Right ventricle myocardium superior (tissue), 1 donor: ENCODE measurements at regions not wholly inside any gene's neighbourhood (a gene's known extent, or its start where the extent isn't known, plus 50 kb on each side); places are given as distances from the start of the nearest gene placed in this dataset.
"Not testable (repeated sequence)": the region's sequence is repeated elsewhere in the genome, so short reads cannot be mapped to it uniquely, and the experiment has no call there.

Experiments used
- ATAC-seq: fragments of 200-7000 bp; cut with Tn5 transposase; one replicate; pipeline ENCODE4 v1.9.1; 2020; ENCODE audit warnings: mild to moderate bottlenecking; ENCODE audit not compliant: poor library complexity
- DNase-seq: peaks from one replicate; pipeline ENCODE4 v3.0.0-alpha.2; 2020
- intact Hi-C: fragments of 100-400 bp; cut with DNase I; formaldehyde crosslinking; loops from one replicate; pipeline ENCODE4 v1.11.2; 2022
- donor health status: DM: no; HTN: yes; CAD: no; lungs with severe emphysema.

DNA sequence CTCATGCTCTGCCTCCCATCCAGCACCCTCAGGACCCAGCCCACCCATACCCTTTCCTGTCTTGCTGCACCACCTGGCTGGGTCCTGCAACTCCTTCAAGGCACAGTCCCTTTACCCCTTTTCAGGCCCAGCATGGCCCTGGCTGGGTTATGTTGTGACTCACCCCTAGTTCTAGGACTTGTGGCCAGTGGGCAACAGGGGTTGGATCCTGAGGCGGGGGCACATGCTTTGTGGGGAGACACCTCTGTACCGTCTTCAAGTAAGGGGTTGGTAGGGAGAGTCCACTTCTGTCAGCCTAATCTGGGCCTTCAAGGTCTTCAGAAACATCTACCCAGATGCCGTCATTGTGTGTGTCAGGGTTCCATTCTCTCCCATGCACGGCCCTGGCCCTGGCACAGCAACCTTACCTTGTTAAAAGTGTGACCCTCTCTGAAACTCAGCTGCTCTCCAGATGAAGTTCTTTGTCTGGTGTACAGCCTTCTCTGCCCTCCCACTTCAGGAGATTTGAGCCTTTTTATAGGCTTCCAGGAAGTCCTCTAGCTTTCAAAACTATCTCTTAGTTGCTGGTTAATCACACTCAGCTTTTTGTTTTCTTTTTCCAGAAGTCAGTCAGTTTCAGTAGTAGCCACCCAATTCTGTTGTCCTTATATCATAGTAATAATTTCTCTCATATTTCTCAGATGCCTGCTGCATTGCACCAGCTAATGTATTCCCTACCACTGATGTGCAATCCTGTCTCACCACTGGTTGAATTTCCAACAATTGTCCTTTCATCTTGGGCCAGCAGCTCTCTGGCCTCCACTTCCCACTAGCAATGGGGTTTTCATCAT, 107.3 kb downstream of the NRN1 start:
- no peak for ATAC-seq
- no peak for DNase-seq
- intact Hi-C loops = no loop called here

DNA sequence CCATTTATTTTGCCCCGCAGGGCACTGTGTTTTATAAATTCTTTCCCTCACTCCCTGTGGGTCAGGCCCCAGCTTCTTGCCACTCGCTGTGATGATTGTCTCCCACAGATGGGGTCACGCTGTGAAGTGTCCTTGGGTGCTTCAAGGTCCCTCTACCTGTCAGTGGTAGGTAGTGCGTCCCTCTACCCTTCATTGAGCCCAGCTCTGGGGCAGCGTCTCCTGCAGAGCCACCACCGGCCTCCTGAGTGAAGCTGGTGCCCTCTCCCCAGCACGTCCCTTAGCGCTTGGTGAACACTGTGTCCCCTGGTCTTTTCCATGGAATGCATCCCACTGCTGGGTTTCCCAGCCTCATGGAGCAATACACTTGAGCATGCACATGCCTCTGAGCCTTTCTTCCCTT, 108.2 kb downstream of the NRN1 start:
- ATAC-seq = no peak
- no peak for DNase-seq
- intact Hi-C loops = no loop called here

DNA sequence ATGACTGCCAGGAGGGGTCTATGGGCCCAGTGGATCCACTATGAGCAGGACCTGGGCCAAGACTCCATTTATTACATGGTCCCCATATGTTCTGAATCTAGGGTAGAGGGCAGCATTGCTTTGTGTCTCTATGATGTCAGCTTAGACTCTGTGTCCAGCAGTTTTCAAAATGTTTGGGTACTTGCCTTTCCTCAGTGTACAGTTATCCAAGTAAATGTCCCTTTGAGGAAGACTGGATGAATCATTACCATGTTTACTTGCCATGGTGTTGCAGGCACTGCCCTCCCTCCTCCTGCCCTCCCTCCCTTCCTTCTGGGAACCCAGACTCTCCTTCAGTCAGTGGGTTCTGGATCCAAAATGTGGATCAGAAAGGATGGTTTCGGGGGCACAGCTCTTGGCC, 108.6 kb downstream of the NRN1 start:
- DNase-seq (no peak), ATAC-seq (no peak)
- intact Hi-C loops = no loop called here

DNA sequence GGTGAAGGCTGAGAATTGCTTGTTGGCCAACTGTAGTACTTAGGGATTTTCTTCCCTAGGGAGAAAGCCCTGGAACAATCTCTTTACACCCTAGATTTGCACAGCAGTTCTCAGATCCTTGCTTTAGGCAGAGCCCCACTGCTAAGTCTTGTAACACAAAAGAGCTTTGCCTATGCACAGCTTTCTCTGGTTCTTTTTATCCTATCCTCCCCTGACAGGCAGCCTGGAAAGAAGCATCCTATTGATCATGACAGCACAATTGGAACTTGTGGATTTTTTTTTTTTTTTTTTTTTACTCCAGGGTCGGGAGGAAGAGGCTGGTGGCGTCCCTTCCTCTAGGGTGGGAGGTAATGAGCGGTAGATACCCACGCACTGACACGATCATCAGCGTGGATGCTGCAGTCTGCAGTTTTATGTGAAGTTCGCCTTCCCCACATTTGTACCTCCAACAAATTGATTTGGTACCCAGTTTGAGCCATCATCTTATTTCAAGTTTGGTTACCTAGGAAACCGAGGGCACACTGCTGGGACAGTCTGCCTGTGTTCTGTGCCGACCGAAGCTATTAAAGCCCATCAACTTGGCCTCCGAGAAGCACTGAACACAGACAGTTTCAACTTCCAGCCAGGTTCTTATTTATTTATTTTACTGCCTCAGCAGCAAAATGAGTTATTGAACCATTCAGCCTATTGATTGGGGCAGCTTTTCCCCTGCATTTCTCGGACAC, 110.1 kb downstream of the NRN1 start:
- DNase-seq (no peak), ATAC-seq (no peak)
- intact Hi-C loops = no loop called here

DNA sequence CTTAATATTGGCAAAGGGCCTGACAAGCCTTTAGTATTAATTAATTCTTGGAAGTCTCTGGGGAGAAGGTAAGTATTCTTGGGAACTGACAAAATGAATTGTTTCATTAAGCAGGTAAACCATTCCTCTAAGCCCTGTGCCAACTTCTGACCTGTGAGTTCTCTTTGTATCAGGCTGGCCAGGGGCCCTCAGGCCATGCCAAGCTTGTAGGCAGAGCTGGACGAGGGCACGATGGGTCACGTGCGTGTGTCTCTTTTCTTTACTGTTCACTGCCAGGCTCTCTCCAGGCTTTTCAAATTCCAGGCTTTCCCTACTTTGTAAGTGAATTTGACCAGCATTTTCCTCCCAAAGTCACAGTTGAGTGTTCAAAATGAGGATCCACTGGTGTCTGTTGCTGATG, 112.4 kb downstream of the NRN1 start:
- peak; percentile 62 for DNase-seq
- peak; percentile 78 for ATAC-seq
- intact Hi-C loops = no loop called here

DNA sequence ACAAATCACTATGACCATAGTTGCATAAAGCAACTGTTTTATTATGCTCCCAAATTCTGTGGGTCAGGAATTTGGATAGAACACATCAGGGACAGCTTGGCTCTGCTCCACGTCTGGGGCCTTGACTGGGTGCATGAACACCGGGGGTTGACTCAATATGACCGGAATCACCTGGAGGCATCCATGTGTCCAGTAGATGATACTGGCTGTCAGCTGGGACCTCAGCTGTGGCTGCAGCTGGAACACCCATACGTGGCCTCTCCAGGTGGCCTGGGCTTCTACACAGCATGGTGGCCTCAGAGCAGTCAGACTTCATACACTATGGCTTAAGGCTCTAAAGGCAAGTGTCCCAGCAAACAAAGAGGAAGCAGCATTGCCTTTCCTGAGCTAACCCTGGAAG, 113.4 kb downstream of the NRN1 start:
- no peak for DNase-seq
- intact Hi-C loops = no loop called here
- no peak for ATAC-seq

DNA sequence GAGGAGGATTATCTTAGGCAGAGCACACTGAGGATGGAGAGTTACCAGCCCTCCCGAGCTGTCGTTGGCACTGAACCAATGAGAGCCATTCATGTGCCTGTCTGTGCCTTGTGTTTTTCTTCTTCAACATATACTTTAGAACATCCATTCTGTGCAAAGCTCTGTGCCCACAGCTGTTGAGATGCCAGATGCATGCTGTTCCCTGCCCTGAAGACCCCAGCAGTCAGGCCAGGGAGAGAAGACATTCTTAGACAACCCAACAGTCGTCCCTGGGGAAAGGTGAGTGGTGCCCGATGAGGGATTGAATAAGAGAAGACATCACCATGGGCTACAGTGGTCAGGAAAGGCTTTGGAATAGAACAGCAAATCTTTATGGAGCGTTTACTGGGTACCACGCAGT, 114.1 kb downstream of the NRN1 start:
- intact Hi-C loops = no loop called here
- ATAC-seq = no peak
- no peak for DNase-seq

DNA sequence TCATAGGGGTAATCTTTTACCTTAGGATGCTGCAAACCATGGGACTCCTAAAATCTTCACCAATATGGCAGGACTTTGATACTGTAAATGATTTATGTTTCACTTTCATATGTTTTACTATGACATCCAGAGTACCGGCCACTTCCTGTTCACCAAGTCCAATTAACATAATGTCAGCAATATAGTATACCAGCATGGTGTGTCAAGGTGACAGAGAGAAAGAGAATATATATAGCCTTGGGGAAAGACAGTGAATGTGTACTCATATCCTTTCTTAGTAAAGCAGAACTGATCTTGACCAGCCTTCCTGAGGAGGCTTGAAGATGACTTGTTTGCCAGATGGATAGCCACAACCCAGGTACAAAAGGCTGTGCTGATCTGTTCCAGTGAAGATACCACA, 127.9 kb downstream of the NRN1 start:
- ATAC-seq = no peak
- no peak for DNase-seq
- intact Hi-C loops = no loop called here

DNA sequence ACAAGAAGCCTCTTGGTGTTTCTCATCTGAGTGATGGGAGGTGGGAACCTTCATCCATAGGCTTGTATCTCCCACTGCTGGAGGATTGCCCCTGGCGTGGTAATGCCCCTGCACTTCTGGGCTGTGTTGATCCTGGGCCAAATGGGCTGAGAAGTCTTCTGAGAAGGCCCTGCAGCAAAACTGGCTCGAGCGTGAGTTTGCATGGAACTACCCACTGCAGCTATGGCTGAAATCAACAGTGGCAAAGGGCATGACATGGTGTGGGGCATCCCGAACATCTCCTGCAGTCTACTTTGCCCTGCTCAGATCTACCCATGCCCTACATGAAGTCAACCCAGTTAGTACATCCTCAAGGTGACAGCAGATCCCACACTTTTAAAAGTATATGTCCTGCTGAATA, 130.6 kb downstream of the NRN1 start:
- ATAC-seq (no peak), DNase-seq (no peak)
- intact Hi-C loops = no loop called here

DNA sequence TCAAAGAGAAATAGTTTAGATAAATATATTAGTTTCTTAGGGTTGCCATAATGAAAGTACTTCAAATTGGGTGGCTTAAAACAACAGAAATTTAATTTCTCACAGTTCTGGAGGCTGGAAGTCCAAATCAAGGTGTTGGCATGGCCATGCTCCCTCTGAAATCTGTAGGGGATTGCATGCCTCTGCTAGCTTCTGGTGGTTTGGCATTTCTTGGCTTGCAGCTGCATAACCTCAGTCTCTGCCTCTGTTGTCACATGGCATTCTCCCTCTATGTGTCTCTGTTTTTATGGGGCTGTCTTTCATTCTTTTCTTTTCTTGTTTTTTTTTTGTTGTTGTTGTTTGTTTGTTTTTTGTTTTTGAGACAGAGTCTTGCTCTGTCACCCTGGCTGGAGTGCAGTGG, 132.7 kb downstream of the NRN1 start:
- DNase-seq, ATAC-seq: not testable (repeated sequence)

DNA sequence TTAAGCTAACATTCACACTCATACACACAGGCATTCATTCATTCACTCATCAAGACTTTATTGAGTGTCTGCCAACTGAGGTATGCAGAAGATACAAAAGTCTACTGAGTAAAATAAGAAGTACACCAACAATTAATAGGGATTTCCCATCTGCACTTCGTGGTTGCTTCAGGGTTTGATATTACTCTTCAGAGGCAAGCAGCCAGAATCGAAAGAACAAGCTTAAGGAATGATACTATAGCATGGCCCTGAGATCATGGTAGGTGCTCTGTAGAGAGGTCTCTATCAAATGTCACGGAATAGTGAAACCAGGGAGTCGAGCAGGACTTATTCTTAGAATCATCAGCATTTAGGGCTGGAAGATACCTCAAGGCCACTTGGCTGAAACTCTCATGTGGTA, 135.4 kb downstream of the NRN1 start:
- ATAC-seq (no peak), DNase-seq (no peak)
- intact Hi-C loops = no loop called here

More for the DNA sequence above, 132.7 kb downstream of the NRN1 start:
- intact Hi-C loops = not testable (repeated sequence)

DNA sequence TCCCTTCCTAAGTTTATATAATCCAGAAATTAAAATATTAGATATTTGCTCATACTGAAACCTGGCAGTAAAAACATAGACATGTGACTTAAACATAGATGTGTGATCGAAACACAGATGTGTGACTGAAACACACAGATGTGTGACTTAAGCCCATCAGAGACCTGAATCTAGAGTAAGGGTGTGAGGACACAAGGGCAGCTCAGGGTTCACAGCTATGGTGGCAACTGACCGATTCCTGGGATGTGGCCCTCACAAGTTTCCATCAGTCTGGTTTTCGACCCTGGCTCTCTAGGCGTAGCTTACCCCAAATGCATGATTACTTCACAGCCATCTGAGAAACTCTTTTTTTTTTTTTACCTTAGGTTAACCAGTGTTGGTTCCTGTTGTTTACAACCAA, 137.0 kb downstream of the NRN1 start:
- DNase-seq (no peak), ATAC-seq (no peak)
- intact Hi-C loops = no loop called here

DNA sequence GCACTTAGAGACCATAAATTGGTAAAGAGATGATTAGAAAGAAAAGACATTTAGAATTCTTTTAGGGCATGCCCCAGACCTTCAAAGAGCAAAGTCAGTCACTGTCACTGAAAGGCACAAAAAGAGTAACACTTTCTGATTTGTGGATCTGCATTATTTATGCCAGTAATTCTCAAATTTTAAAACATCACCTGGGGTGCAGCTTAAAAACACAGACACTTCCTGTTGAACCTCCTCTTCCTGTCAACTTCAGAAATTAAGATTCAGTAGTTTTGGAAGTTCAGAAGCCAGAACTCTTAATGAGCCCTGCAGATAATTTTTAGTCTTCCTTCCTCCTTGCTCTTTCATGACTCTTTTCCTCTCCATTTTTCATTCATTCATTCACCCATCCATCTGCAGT, 137.5 kb downstream of the NRN1 start:
- ATAC-seq (no peak), DNase-seq (no peak)
- intact Hi-C loops = no loop called here

DNA sequence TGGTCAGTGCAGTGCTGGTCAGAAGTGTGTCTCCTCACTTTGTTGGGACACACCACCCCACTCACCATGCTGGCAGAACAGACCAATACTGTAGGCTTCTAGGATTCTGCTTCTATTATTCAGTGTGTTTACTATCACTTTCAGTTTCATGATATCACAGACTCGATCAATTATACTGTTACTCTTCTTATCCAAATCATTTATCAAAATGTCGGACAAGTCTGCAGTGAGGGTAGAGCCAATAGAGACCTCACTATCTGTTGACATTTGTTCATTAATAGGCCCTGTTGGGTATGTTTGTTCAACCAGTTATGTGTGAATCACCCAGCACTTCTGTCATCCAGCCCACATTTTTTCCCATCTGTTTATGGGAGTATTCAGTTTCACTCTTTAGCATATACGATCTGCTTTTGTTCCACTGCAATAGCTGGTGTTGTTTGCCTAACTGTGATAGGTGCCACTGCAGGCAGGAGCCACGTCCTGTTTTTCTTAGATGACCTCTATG, 140.1 kb downstream of the NRN1 start:
- intact Hi-C loops = no loop called here
- no peak for DNase-seq
- ATAC-seq = no peak

DNA sequence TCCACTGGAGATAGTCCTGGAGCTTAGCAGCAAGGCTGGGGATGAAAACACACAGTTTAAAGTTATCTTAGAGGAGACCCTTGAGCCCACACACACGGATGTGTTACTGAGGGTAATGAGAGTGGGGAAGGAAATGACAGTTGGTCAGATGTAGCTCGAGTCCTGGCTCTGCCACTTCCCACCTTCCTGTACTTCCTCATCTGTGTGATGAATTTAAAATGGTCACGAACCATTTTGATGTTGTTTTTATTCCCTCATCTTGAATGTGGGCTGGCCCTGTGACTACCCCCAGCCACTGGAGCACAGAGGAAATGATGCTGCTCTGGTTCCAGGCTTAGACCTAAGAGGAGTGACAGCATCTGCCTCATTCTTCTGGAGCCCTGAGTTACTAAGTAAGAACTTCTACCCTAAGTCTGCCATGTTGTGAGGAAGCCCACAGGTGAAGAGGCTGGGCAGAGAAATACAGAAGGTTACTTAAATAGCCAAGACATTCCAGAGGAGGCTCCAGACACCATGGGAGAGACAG, 141.2 kb downstream of the NRN1 start:
- ATAC-seq (no peak), DNase-seq (no peak)
- intact Hi-C loops = no loop called here

DNA sequence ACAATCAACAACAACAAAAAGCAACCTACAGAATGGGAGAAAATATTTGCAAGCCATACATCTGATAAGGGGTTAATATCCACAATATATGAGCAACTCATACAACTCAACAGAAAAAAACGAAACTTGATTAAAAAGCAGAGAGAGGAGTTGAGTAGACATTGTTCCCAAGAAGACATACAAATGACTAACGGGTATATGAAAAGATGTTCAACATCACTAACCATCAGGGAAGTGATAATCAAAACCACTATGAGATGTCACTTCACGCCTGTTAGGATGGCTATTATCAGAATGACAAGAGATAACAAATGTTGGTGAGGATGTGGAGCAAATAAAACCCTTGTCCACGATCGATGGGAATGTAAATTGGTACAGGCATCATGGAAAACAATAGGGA, 145.9 kb downstream of the NRN1 start:
- intact Hi-C loops = no loop called here
- no peak for ATAC-seq

DNA sequence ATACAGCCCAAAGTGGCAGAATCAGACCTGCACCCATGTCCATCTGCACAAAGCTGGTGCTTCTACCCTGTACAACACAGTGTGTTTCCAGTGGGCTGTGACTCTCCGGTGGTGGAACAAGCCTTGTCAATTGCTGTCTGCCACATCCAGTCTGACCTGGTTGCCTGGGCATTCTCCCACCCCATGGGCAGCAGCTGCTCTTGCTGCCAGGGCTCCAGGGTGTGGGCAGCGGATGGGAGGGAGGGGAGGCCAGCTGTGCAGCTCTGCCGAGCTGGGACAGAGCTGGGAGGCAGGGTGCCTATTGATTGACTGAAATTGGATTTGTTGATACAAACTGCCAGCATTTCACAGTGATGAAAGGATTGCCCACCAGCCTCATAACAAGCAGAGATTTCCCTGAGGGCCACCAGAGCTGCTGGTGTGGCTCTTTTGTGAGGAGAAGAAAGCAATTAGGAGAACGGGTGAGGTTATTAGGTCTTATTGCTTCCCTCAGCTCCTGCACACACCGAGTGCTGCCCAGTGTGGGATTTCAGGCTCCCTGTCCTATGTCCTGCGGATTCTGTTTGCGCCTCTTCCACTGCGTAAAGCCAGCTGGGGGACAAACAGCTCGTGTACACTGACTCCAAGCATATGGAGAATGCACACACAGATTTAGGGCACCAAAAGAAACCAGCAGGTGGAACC, 150.8 kb downstream of the NRN1 start:
- no peak for DNase-seq
- ATAC-seq = no peak
- intact Hi-C loops = no loop called here

More for the DNA sequence above, 145.9 kb downstream of the NRN1 start:
- DNase-seq = no peak

DNA sequence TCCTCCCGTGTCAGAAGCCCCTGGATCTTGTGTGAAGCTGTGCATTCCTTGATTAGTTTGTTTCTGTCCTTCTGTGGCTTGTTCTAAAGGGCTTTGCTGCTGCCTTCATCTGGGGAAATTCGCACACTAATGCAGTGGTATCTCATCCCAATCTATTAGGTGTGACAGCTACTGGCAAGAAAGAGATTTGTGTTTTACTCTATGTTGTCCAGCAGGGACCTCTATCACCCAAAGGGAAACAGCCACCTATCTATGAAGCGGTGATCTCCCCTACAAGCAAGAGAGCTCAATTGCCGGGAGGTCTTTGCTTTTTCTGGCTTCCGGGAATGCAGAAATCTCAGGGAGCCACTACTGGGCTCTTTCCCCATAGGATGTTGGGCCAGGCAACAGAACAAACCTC, 151.8 kb downstream of the NRN1 start:
- intact Hi-C loops = no loop called here
- no peak for ATAC-seq
- DNase-seq = no peak

DNA sequence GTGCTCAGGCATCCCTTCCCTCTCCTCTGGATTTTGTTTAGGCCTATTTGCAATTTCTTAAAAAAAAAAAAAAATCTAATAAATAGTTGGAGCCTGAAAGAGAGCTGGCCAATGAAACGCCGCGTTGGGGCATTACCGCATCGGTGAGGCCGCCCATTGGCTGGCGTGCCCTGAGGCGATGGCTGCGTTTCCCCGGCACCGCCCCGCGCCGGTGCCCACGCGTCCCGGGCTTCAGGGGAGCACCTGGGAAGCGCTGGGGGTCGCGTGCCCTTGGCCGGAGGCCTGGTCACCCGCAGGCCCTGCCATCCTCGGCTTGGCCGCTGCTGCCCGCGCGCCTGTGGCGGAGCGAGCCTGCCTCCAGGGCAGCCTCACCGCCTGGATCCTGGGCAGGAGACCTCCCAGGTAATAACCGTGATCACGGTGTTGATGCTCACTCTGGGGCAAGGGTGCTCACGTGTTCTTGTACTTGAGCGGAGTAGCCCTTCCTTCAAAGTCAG, 155.4 kb downstream of the NRN1 start:
- peak; percentile 72 for DNase-seq
- peak; percentile 95 for ATAC-seq

More for the DNA sequence above, 155.4 kb downstream of the NRN1 start:
- intact Hi-C loops = no loop called here
